ENCODE measurements at regions not wholly inside any gene's neighbourhood (a gene's known extent, or its start where the extent isn't known, plus 50 kb on each side); places are given as distances from the start of the nearest gene placed in this dataset.
A peak's percentile ranks its signal among the peaks of the same experiment; 100 is the strongest.

GRCh38 chr1:73784026-73784425 is 413.9 kb downstream of the LRRIQ3 start:
- Histone ChIP-seq H3K4me1 (ENCODE audit: control insufficient read depth, insufficient read depth, low read length, poor library complexity, severe bottlenecking) (no peaks in the 10 kb centered on the region), H3K27ac (ENCODE audit: insufficient read depth, low read length, poor library complexity, severe bottlenecking) (no peak overlapping the region), H3K4me3 (ENCODE audit: low read depth, low read length) (no peak overlapping the region), H3K36me3 (ENCODE audit: control insufficient read depth, insufficient read depth, low read length) (no peaks in the 10 kb centered on the region), H3K9me3 (ENCODE audit: control insufficient read depth in 2 of 2, low read length in 2 of 2) (no peaks in the 10 kb centered on the region), H3K27me3 (ENCODE audit: control insufficient read depth, insufficient read depth, low read length) (no peaks in the 10 kb centered on the region)
- Mint-ChIP-seq H3K36me3 (no peaks in the 10 kb centered on the region), H3K4me3 (no peak overlapping the region), H3K9me3 (peaks cover 0 to 8% (median 2%) of the 10 kb centered on the region in 7 donors), H3K27ac (no peak overlapping the region), H3K27me3 (no peaks in the 10 kb centered on the region), H3K4me1 (no peaks in the 10 kb centered on the region)
- ATAC-seq (ENCODE audit: low read depth in 2 of 2) (no peak), DNase-seq (no peak)

- H3K4me3 ChIP-seq (ENCODE audit: low read depth, low read length): no peak overlapping the region
- Mint-ChIP-seq H3K4me3 (no peak overlapping the region), H3K36me3 (no peaks in the 10 kb centered on the region), H3K4me1 (no peaks in the 10 kb centered on the region), H3K27ac (no peak overlapping the region), H3K27me3 (no peaks in the 10 kb centered on the region), H3K9me3 (peaks cover 0 to 8% (median 2%) of the 10 kb centered on the region in 7 donors)
- H3K9me3 ChIP-seq (ENCODE audit: control insufficient read depth in 2 of 2, low read length in 2 of 2): no peaks in the 10 kb centered on the region
- no peaks in the 10 kb centered on the region for H3K27me3 ChIP-seq (ENCODE audit: control insufficient read depth, insufficient read depth, low read length)
- no peaks in the 10 kb centered on the region for H3K4me1 ChIP-seq (ENCODE audit: control insufficient read depth, insufficient read depth, low read length, poor library complexity, severe bottlenecking)
- DNase-seq (no peak), ATAC-seq (ENCODE audit: low read depth in 2 of 2) (no peak)
- H3K36me3 ChIP-seq (ENCODE audit: control insufficient read depth, insufficient read depth, low read length): no peaks in the 10 kb centered on the region
- no peak overlapping the region for H3K27ac ChIP-seq (ENCODE audit: insufficient read depth, low read length, poor library complexity, severe bottlenecking)
These were observed 414.6 kb downstream of the LRRIQ3 start for GRCh38 chr1:73783352-73783751.

GRCh38 chr1:73782901-73783300 is 415.1 kb downstream of the LRRIQ3 start:
- H3K9me3 Mint-ChIP-seq: peaks cover 0 to 6% (median 2%) of the 10 kb centered on the region in 7 donors
- Histone ChIP-seq H3K27ac (ENCODE audit: insufficient read depth, low read length, poor library complexity, severe bottlenecking) (no peak overlapping the region), H3K36me3 (ENCODE audit: control insufficient read depth, insufficient read depth, low read length) (no peaks in the 10 kb centered on the region), H3K4me3 (ENCODE audit: low read depth, low read length) (no peak overlapping the region), H3K9me3 (ENCODE audit: control insufficient read depth in 2 of 2, low read length in 2 of 2) (no peaks in the 10 kb centered on the region), H3K27me3 (ENCODE audit: control insufficient read depth, insufficient read depth, low read length) (no peaks in the 10 kb centered on the region), H3K4me1 (ENCODE audit: control insufficient read depth, insufficient read depth, low read length, poor library complexity, severe bottlenecking) (no peaks in the 10 kb centered on the region)
- H3K4me1 Mint-ChIP-seq: no peaks in the 10 kb centered on the region
- no peak overlapping the region for H3K27ac Mint-ChIP-seq
- no peak for ATAC-seq (ENCODE audit: low read depth in 2 of 2)
- no peaks in the 10 kb centered on the region for H3K36me3 Mint-ChIP-seq
- no peaks in the 10 kb centered on the region for H3K27me3 Mint-ChIP-seq
- no peak for DNase-seq
- no peak overlapping the region for H3K4me3 Mint-ChIP-seq

GRCh38 chr1:73781251-73781650 is 416.7 kb downstream of the LRRIQ3 start:
- Histone ChIP-seq H3K9me3 (ENCODE audit: control insufficient read depth in 2 of 2, low read length in 2 of 2) (no peaks in the 10 kb centered on the region), H3K4me1 (ENCODE audit: control insufficient read depth, insufficient read depth, low read length, poor library complexity, severe bottlenecking) (no peaks in the 10 kb centered on the region), H3K27me3 (ENCODE audit: control insufficient read depth, insufficient read depth, low read length) (no peaks in the 10 kb centered on the region), H3K36me3 (ENCODE audit: control insufficient read depth, insufficient read depth, low read length) (no peaks in the 10 kb centered on the region), H3K4me3 (ENCODE audit: low read depth, low read length) (no peak overlapping the region), H3K27ac (ENCODE audit: insufficient read depth, low read length, poor library complexity, severe bottlenecking) (no peak overlapping the region)
- H3K4me1 Mint-ChIP-seq: no peaks in the 10 kb centered on the region
- no peaks in the 10 kb centered on the region for H3K36me3 Mint-ChIP-seq
- no peaks in the 10 kb centered on the region for H3K27me3 Mint-ChIP-seq
- peaks cover 0 to 4% (median 2%) of the 10 kb centered on the region in 7 donors for H3K9me3 Mint-ChIP-seq
- ATAC-seq (ENCODE audit: low read depth in 2 of 2) (no peak), DNase-seq (no peak)
- no peak overlapping the region for H3K27ac Mint-ChIP-seq
- no peak overlapping the region for H3K4me3 Mint-ChIP-seq

- H3K36me3 ChIP-seq (ENCODE audit: control insufficient read depth, insufficient read depth, low read length): no peaks in the 10 kb centered on the region
- no peak overlapping the region for H3K4me3 ChIP-seq (ENCODE audit: low read depth, low read length)
- no peak overlapping the region for H3K4me3 Mint-ChIP-seq
- H3K27me3 Mint-ChIP-seq: no peaks in the 10 kb centered on the region
- H3K27ac ChIP-seq (ENCODE audit: insufficient read depth, low read length, poor library complexity, severe bottlenecking): no peak overlapping the region
- no peaks in the 10 kb centered on the region for H3K36me3 Mint-ChIP-seq
- H3K4me1 Mint-ChIP-seq: no peaks in the 10 kb centered on the region
- DNase-seq (no peak), ATAC-seq (ENCODE audit: low read depth in 2 of 2) (no peak)
- no peaks in the 10 kb centered on the region for H3K4me1 ChIP-seq (ENCODE audit: control insufficient read depth, insufficient read depth, low read length, poor library complexity, severe bottlenecking)
- H3K9me3 Mint-ChIP-seq: peaks cover 0 to 4% (median 0%) of the 10 kb centered on the region in 7 donors
- H3K27me3 ChIP-seq (ENCODE audit: control insufficient read depth, insufficient read depth, low read length): no peaks in the 10 kb centered on the region
- no peak overlapping the region for H3K27ac Mint-ChIP-seq
- no peaks in the 10 kb centered on the region for H3K9me3 ChIP-seq (ENCODE audit: control insufficient read depth in 2 of 2, low read length in 2 of 2)
These were observed 419.5 kb downstream of the LRRIQ3 start for GRCh38 chr1:73778471-73778870.

GRCh38 chr1:73775896-73776295 is 422.1 kb downstream of the LRRIQ3 start:
- no peak overlapping the region for H3K27ac Mint-ChIP-seq

GRCh38 chr1:73772941-73773340 is 425.0 kb downstream of the LRRIQ3 start:
- Mint-ChIP-seq H3K4me1 (no peaks in the 10 kb centered on the region), H3K36me3 (no peaks in the 10 kb centered on the region), H3K9me3 (peaks cover 0 to 5% (median 0%) of the 10 kb centered on the region in 7 donors), H3K27ac (peak overlapping the region in 1 of 3 donors; percentile 53), H3K4me3 (no peak overlapping the region), H3K27me3 (no peaks in the 10 kb centered on the region)
- Histone ChIP-seq H3K27ac (ENCODE audit: insufficient read depth, low read length, poor library complexity, severe bottlenecking) (no peak overlapping the region), H3K4me1 (ENCODE audit: control insufficient read depth, insufficient read depth, low read length, poor library complexity, severe bottlenecking) (no peaks in the 10 kb centered on the region), H3K9me3 (ENCODE audit: control insufficient read depth in 2 of 2, low read length in 2 of 2) (no peaks in the 10 kb centered on the region), H3K36me3 (ENCODE audit: control insufficient read depth, insufficient read depth, low read length) (no peaks in the 10 kb centered on the region), H3K4me3 (ENCODE audit: low read depth, low read length) (no peak overlapping the region), H3K27me3 (ENCODE audit: control insufficient read depth, insufficient read depth, low read length) (no peaks in the 10 kb centered on the region)
- DNase-seq (no peak), ATAC-seq (ENCODE audit: low read depth in 2 of 2) (no peak)

More at GRCh38 chr1:73775896-73776295, 422.1 kb downstream of the LRRIQ3 start:
- H3K36me3 ChIP-seq (ENCODE audit: control insufficient read depth, insufficient read depth, low read length): no peaks in the 10 kb centered on the region
- ATAC-seq (ENCODE audit: low read depth in 2 of 2): no peak
- H3K27ac ChIP-seq (ENCODE audit: insufficient read depth, low read length, poor library complexity, severe bottlenecking): no peak overlapping the region
- H3K27me3 ChIP-seq (ENCODE audit: control insufficient read depth, insufficient read depth, low read length): no peaks in the 10 kb centered on the region
- no peaks in the 10 kb centered on the region for H3K4me1 Mint-ChIP-seq
- H3K4me3 ChIP-seq (ENCODE audit: low read depth, low read length): no peak overlapping the region
- peaks cover 0 to 5% (median 0%) of the 10 kb centered on the region in 7 donors for H3K9me3 Mint-ChIP-seq
- no peaks in the 10 kb centered on the region for H3K27me3 Mint-ChIP-seq
- no peaks in the 10 kb centered on the region for H3K9me3 ChIP-seq (ENCODE audit: control insufficient read depth in 2 of 2, low read length in 2 of 2)
- no peaks in the 10 kb centered on the region for H3K4me1 ChIP-seq (ENCODE audit: control insufficient read depth, insufficient read depth, low read length, poor library complexity, severe bottlenecking)
- DNase-seq: no peak
- H3K4me3 Mint-ChIP-seq: no peak overlapping the region
- no peaks in the 10 kb centered on the region for H3K36me3 Mint-ChIP-seq

- ATAC-seq (ENCODE audit: low read depth in 2 of 2) (no peak), DNase-seq (no peak)
- H3K4me3 Mint-ChIP-seq: no peak overlapping the region
- peaks cover 0 to 5% (median 0%) of the 10 kb centered on the region in 7 donors for H3K9me3 Mint-ChIP-seq
- H3K27ac Mint-ChIP-seq: no peak overlapping the region
- no peaks in the 10 kb centered on the region for H3K36me3 Mint-ChIP-seq
- H3K36me3 ChIP-seq (ENCODE audit: control insufficient read depth, insufficient read depth, low read length): no peaks in the 10 kb centered on the region
- H3K27ac ChIP-seq (ENCODE audit: insufficient read depth, low read length, poor library complexity, severe bottlenecking): no peak overlapping the region
- no peak overlapping the region for H3K4me3 ChIP-seq (ENCODE audit: low read depth, low read length)
- H3K4me1 ChIP-seq (ENCODE audit: control insufficient read depth, insufficient read depth, low read length, poor library complexity, severe bottlenecking): no peaks in the 10 kb centered on the region
- no peaks in the 10 kb centered on the region for H3K4me1 Mint-ChIP-seq
- H3K27me3 Mint-ChIP-seq: no peaks in the 10 kb centered on the region
- H3K27me3 ChIP-seq (ENCODE audit: control insufficient read depth, insufficient read depth, low read length): no peaks in the 10 kb centered on the region
- H3K9me3 ChIP-seq (ENCODE audit: control insufficient read depth in 2 of 2, low read length in 2 of 2): no peaks in the 10 kb centered on the region
These were observed 426.6 kb downstream of the LRRIQ3 start for GRCh38 chr1:73771396-73771795.

Data from CD4-positive, CD25-positive, alpha-beta regulatory T cell (primary cell).